IMR-90 (cell line): ENCODE measurements at regions not wholly inside any gene's neighbourhood (a gene's known extent, or its start where the extent isn't known, plus 50 kb on each side); places are given as distances from the start of the nearest gene placed in this dataset.

Experiments
- CHD1 ChIP-seq: IDR thresholded peaks from 2 replicates; pipeline ENCODE4 v1.6.1; 2012; ENCODE audit warnings: low read depth, low read length, improper control_type of control experiment
- CTCF ChIP-seq: conservative IDR thresholded peaks from 2 replicates; pipeline ENCODE4 v1.5.1; 2012; ENCODE audit warnings: mild to moderate bottlenecking, low read depth, low read length, improper control_type of control experiment
- POLR2A ChIP-seq: IDR thresholded peaks from 2 replicates; pipeline ENCODE4 v1.6.1; 2012; ENCODE audit warnings: mild to moderate bottlenecking, low read depth, low read length
- RAD21 ChIP-seq: IDR thresholded peaks from 2 replicates; pipeline ENCODE4 v1.6.1; 2012; ENCODE audit warnings: low read length, improper control_type of control experiment
- RCOR1 ChIP-seq: IDR thresholded peaks from 2 replicates; pipeline ENCODE4 v1.6.1; 2012; ENCODE audit warnings: mild to moderate bottlenecking, low read length, improper control_type of control experiment; ENCODE audit not compliant: insufficient replicate concordance
- USF2 ChIP-seq: fragments of 150-350 bp; IDR thresholded peaks from 2 replicates; pipeline ENCODE4 v1.6.1; 2017; ENCODE audit warnings: mild to moderate bottlenecking, antibody characterized with exemption, low read length, low read depth

GRCh38 chr12:87112571-87113345 is 856.6 kb upstream of the MGAT4C start:
- TF ChIP-seq CTCF (no peak), CHD1 (no peak), POLR2A (no peak), RAD21 (no peak), USF2 (no peak), RCOR1 (no peak)
